Activated B cell treated with CpG ODN at 0.5 μM for 24 hours (primary cell): ENCODE measurements at regions not wholly inside any gene's neighbourhood (a gene's known extent, or its start where the extent isn't known, plus 50 kb on each side); places are given as distances from the start of the nearest gene placed in this dataset.

ENCODE experiments used
- ATAC-seq: fragments of 200-7000 bp; cut with Tn5 transposase; one replicate; pipeline ENCODE4 v1.10.0; 2021; ENCODE audit warnings: low read depth, mild to moderate bottlenecking, moderate library complexity
- CTCF ChIA-PET: fragments of 350-600 bp; sonication (Branson Sonifier 250); formaldehyde crosslinking; loops from one replicate; lab custom pipeline; 2021; ENCODE audit warnings: antibody characterized with exemption; lab: Charles Lee
- POLR2A ChIA-PET: fragments of 350-600 bp; sonication (Branson Sonifier 250); formaldehyde crosslinking; loops from one replicate; lab custom pipeline; 2021; ENCODE audit warnings: antibody characterized with exemption; lab: Charles Lee
- DNase-seq: peaks from one replicate; pipeline ENCODE4 v3.0.0; 2022
- H3K27ac Mint-ChIP-seq: one replicate; pipeline ENCODE4 v1.8.0; 2020; ENCODE audit warnings: mixed read lengths
- H3K27me3 Mint-ChIP-seq: one replicate; pipeline ENCODE4 v1.8.0; 2021; ENCODE audit warnings: mixed read lengths
- H3K36me3 Mint-ChIP-seq: one replicate; pipeline ENCODE4 v1.8.0; 2021; ENCODE audit warnings: low read depth, mixed read lengths
- H3K4me1 Mint-ChIP-seq: one replicate; pipeline ENCODE4 v1.8.0; 2021; ENCODE audit warnings: mixed read lengths
- H3K4me3 Mint-ChIP-seq: one replicate; pipeline ENCODE4 v1.8.0; 2020; ENCODE audit warnings: mild to moderate bottlenecking, mixed read lengths
- H3K9me3 Mint-ChIP-seq: one replicate; pipeline ENCODE4 v1.8.0; 2020; ENCODE audit warnings: mixed read lengths
- intact Hi-C: fragments of 100-400 bp; cut with micrococcal nuclease; formaldehyde crosslinking; loops from one replicate; pipeline ENCODE4 v1.15.1; 2024
- TF ChIP-seq, protein P1 (sequence below): fragments of 200-600 bp; IDR thresholded peaks from one replicate; pipeline ENCODE4 v1.8.0; 2022; ENCODE audit warnings: antibody characterized with exemption, mild to moderate bottlenecking

- H3K36me3 Mint-ChIP-seq = no peaks in the 10 kb centered on the region
- peaks cover 2% of the 10 kb centered on the region for H3K9me3 Mint-ChIP-seq
- peaks cover 5% of the 10 kb centered on the region for H3K27me3 Mint-ChIP-seq
- no peak overlapping the region for H3K27ac Mint-ChIP-seq
- no peaks in the 10 kb centered on the region for H3K4me1 Mint-ChIP-seq
- intact Hi-C loops = no loop called here
- TF ChIP-seq, protein P1, sequence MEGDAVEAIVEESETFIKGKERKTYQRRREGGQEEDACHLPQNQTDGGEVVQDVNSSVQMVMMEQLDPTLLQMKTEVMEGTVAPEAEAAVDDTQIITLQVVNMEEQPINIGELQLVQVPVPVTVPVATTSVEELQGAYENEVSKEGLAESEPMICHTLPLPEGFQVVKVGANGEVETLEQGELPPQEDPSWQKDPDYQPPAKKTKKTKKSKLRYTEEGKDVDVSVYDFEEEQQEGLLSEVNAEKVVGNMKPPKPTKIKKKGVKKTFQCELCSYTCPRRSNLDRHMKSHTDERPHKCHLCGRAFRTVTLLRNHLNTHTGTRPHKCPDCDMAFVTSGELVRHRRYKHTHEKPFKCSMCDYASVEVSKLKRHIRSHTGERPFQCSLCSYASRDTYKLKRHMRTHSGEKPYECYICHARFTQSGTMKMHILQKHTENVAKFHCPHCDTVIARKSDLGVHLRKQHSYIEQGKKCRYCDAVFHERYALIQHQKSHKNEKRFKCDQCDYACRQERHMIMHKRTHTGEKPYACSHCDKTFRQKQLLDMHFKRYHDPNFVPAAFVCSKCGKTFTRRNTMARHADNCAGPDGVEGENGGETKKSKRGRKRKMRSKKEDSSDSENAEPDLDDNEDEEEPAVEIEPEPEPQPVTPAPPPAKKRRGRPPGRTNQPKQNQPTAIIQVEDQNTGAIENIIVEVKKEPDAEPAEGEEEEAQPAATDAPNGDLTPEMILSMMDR = no peak
- DNase-seq = no peak
- ChIA-PET POLR2A (no interaction called here), CTCF (no interaction called here)
- no peak for ATAC-seq
- H3K4me3 Mint-ChIP-seq = no peak overlapping the region
These were observed 159.2 kb upstream of the RBBP8 start for GRCh38 chr18:22773944-22774343.

DNA sequence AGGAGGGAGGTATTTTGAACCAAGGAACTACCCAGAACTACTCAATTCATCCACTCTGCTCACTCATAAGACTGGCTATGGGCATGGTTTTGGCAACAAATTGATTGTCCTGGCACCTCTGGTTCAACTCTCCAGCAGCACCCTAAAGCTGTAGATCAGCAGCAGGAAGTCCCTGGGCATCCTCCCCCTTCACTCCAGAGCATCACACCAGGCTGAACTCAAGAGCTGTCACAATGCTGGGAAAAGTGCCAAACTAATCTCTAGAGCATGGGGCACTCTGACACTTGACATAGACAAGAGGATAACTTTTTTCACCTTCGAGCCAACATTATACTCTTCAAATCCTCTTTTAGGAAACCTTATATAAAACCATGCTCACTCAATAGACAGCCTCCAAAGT, 154.1 kb upstream of the RBBP8 start:
- ATAC-seq (no peak), DNase-seq (no peak)
- H3K27ac Mint-ChIP-seq = no peak overlapping the region
- TF ChIP-seq, protein P1 = no peak
- POLR2A ChIA-PET = no interaction called here
- H3K27me3 Mint-ChIP-seq = peaks cover 10% of the 10 kb centered on the region
- intact Hi-C loops = no loop called here
- H3K4me1 Mint-ChIP-seq = no peaks in the 10 kb centered on the region
- H3K4me3 Mint-ChIP-seq = no peak overlapping the region
- no peaks in the 10 kb centered on the region for H3K9me3 Mint-ChIP-seq
- H3K36me3 Mint-ChIP-seq = no peaks in the 10 kb centered on the region
- CTCF ChIA-PET = no interaction called here

- Mint-ChIP-seq H3K27me3 (peaks cover 6% of the 10 kb centered on the region), H3K4me1 (no peaks in the 10 kb centered on the region), H3K27ac (no peak overlapping the region), H3K4me3 (no peak overlapping the region), H3K36me3 (no peaks in the 10 kb centered on the region), H3K9me3 (no peaks in the 10 kb centered on the region)
- intact Hi-C loops = no loop called here
- ChIA-PET CTCF (interaction anchor here (0.7 kb wide), 1 partner anchor 1719 kb away, joined by 3 read pairs; no protein-coding TSS in a partner anchor), POLR2A (no interaction called here)
- ATAC-seq = no peak
- DNase-seq = no peak
- TF ChIP-seq, protein P1 = no peak
These were observed 149.9 kb upstream of the RBBP8 start for GRCh38 chr18:22783245-22783644.

- ChIA-PET POLR2A (no interaction called here), CTCF (no interaction called here)
- DNase-seq = no peak
- peaks cover 5% of the 10 kb centered on the region for H3K27me3 Mint-ChIP-seq
- H3K36me3 Mint-ChIP-seq = no peaks in the 10 kb centered on the region
- TF ChIP-seq, protein P1 = no peak
- H3K9me3 Mint-ChIP-seq = no peaks in the 10 kb centered on the region
- intact Hi-C loops = loop anchor here (2.0 kb wide), 1 partner anchor 19 kb away; no protein-coding TSS in a partner anchor
- ATAC-seq = no peak
- H3K4me1 Mint-ChIP-seq = no peaks in the 10 kb centered on the region
- H3K27ac Mint-ChIP-seq = no peak overlapping the region
- H3K4me3 Mint-ChIP-seq = no peak overlapping the region
These were observed 149.5 kb upstream of the RBBP8 start for GRCh38 chr18:22783662-22784076.

GRCh38 chr18:22789052-22789451, 144.1 kb upstream of the RBBP8 start:
- ATAC-seq (no peak), DNase-seq (no peak)
- H3K4me3 Mint-ChIP-seq = no peak overlapping the region
- TF ChIP-seq, protein P1 = no peak
- POLR2A ChIA-PET = no interaction called here
- no peaks in the 10 kb centered on the region for H3K27me3 Mint-ChIP-seq
- peaks cover 29% of the 10 kb centered on the region for H3K4me1 Mint-ChIP-seq
- H3K27ac Mint-ChIP-seq = no peak overlapping the region
- CTCF ChIA-PET = interaction anchor here (3.8 kb wide), 1 partner anchor 11 kb away, joined by 16 read pairs; no protein-coding TSS in a partner anchor
- no peaks in the 10 kb centered on the region for H3K9me3 Mint-ChIP-seq
- intact Hi-C loops = no loop called here
- H3K36me3 Mint-ChIP-seq = no peaks in the 10 kb centered on the region
